ENCODE measurements at regions not wholly inside any gene's neighbourhood (a gene's known extent, or its start where the extent isn't known, plus 50 kb on each side); places are given as distances from the start of the nearest gene placed in this dataset.

- no peak for FAIRE-seq
These were observed 228.7 kb downstream of the REEP3 start for GRCh38 chr10:63749915-63750314.

- FAIRE-seq = peak; percentile 79
These were observed 230.6 kb downstream of the REEP3 start for GRCh38 chr10:63751836-63752235.

GRCh38 chr10:63752318-63752717 is 231.1 kb downstream of the REEP3 start:
- FAIRE-seq = no peak

GRCh38 chr10:63753808-63754207 is 232.6 kb downstream of the REEP3 start:
- no peak for FAIRE-seq

GRCh38 chr10:63755441-63755840 is 234.2 kb downstream of the REEP3 start:
- FAIRE-seq = no peak

- FAIRE-seq = no peak
These were observed 235.9 kb downstream of the REEP3 start for GRCh38 chr10:63757067-63757466.

GRCh38 chr10:63758080-63758479 is 236.9 kb downstream of the REEP3 start:
- FAIRE-seq = no peak

GRCh38 chr10:63759335-63759734 is 238.1 kb downstream of the REEP3 start:
- no peak for FAIRE-seq

- no peak for FAIRE-seq
These were observed 239.0 kb downstream of the REEP3 start for GRCh38 chr10:63760034-63760707.

- no peak for FAIRE-seq
These were observed 239.5 kb downstream of the REEP3 start for GRCh38 chr10:63760708-63761047.

- no peak for FAIRE-seq
These were observed 240.0 kb downstream of the REEP3 start for GRCh38 chr10:63761243-63761642.

GRCh38 chr10:63763744-63764143 is 242.5 kb downstream of the REEP3 start:
- no peak for FAIRE-seq

GRCh38 chr10:63765126-63765525 is 243.9 kb downstream of the REEP3 start:
- FAIRE-seq = no peak

- no peak for FAIRE-seq
These were observed 245.5 kb downstream of the REEP3 start for GRCh38 chr10:63766745-63767137.

GRCh38 chr10:63767138-63767801 is 246.1 kb downstream of the REEP3 start:
- no peak for FAIRE-seq

- FAIRE-seq = no peak
These were observed 248.2 kb downstream of the REEP3 start for GRCh38 chr10:63769367-63769766.

- no peak for FAIRE-seq
These were observed 249.3 kb downstream of the REEP3 start for GRCh38 chr10:63770523-63770922.

- FAIRE-seq = no peak
These were observed 251.3 kb downstream of the REEP3 start for GRCh38 chr10:63772491-63772890.

- no peak for FAIRE-seq
These were observed 251.9 kb downstream of the REEP3 start for GRCh38 chr10:63773106-63773505.

- no peak for FAIRE-seq
These were observed 252.8 kb downstream of the REEP3 start for GRCh38 chr10:63773962-63774361.

GRCh38 chr10:63780101-63780500 is 258.9 kb downstream of the REEP3 start:
- FAIRE-seq = no peak

- FAIRE-seq = no peak
These were observed 260.0 kb downstream of the REEP3 start for GRCh38 chr10:63781226-63781625.

GRCh38 chr10:63783882-63784281 is 262.7 kb downstream of the REEP3 start:
- FAIRE-seq = no peak

GRCh38 chr10:63788152-63788821 is 267.1 kb downstream of the REEP3 start:
- FAIRE-seq = no peak

Data from islet of Langerhans (tissue), 1 donor.